ENCODE measurements at regions not wholly inside any gene's neighbourhood (a gene's known extent, or its start where the extent isn't known, plus 50 kb on each side); places are given as distances from the start of the nearest gene placed in this dataset.
"Not testable (repeated sequence)": the region's sequence is repeated elsewhere in the genome, so short reads cannot be mapped to it uniquely, and the experiment has no call there.

- H3K27ac ChIP-seq; H3K4me3 ChIP-seq; H3K36me3 ChIP-seq; DNase-seq; intact Hi-C loops (cut with DNase I; ENCODE audit: low total_unique reads); H3K4me1 ChIP-seq; H3K9me3 ChIP-seq: not testable (repeated sequence)
- peaks cover 0 to 15% of the 10 kb centered on the region in 2 donors for H3K27me3 ChIP-seq
These were observed 82.7 kb downstream of the TFRC start for GRCh38 chr3:195999176-195999575.

- H3K4me3 ChIP-seq; DNase-seq; H3K9me3 ChIP-seq; H3K4me1 ChIP-seq; H3K36me3 ChIP-seq; H3K27ac ChIP-seq; intact Hi-C loops (cut with DNase I; ENCODE audit: low total_unique reads): not testable (repeated sequence)
- H3K27me3 ChIP-seq: peaks cover 0 to 15% of the 10 kb centered on the region in 2 donors
These were observed 85.6 kb downstream of the TFRC start for GRCh38 chr3:195996314-195996713.

- H3K4me1 ChIP-seq; H3K27ac ChIP-seq; H3K36me3 ChIP-seq; H3K4me3 ChIP-seq; H3K9me3 ChIP-seq; intact Hi-C loops (cut with DNase I; ENCODE audit: low total_unique reads); H3K27me3 ChIP-seq: not testable (repeated sequence)
- peak in 1 of 2 donors; percentile 42 for DNase-seq
- peak; percentile 25 to 38 for TF ChIP-seq CTCF (IDR thresholded peaks at IDR 0.05)
These were observed 86.0 kb upstream of the TNK2 start for GRCh38 chr3:195994343-195994742.

GRCh38 chr3:195993671-195994070, 85.3 kb upstream of the TNK2 start:
- intact Hi-C loops (cut with DNase I; ENCODE audit: low total_unique reads); H3K36me3 ChIP-seq: not testable (repeated sequence)

GRCh38 chr3:195992956-195993595, 84.7 kb upstream of the TNK2 start:
- H3K9me3 ChIP-seq; H3K27me3 ChIP-seq; H3K4me3 ChIP-seq; DNase-seq; H3K4me1 ChIP-seq; H3K36me3 ChIP-seq; intact Hi-C loops (cut with DNase I; ENCODE audit: low total_unique reads); H3K27ac ChIP-seq: not testable (repeated sequence)

More at GRCh38 chr3:195993671-195994070, 85.3 kb upstream of the TNK2 start:
- H3K4me3 ChIP-seq, H3K9me3 ChIP-seq, DNase-seq, H3K27me3 ChIP-seq, H3K4me1 ChIP-seq, H3K27ac ChIP-seq: not testable (repeated sequence)

GRCh38 chr3:195991986-195992385, 83.6 kb upstream of the TNK2 start:
- H3K4me3 ChIP-seq; H3K36me3 ChIP-seq; DNase-seq; intact Hi-C loops (cut with DNase I; ENCODE audit: low total_unique reads); H3K27me3 ChIP-seq; H3K27ac ChIP-seq; H3K4me1 ChIP-seq; H3K9me3 ChIP-seq: not testable (repeated sequence)

GRCh38 chr3:195991243-195991642, 82.9 kb upstream of the TNK2 start:
- intact Hi-C loops (cut with DNase I; ENCODE audit: low total_unique reads); DNase-seq; H3K36me3 ChIP-seq; H3K27ac ChIP-seq; H3K9me3 ChIP-seq; H3K4me1 ChIP-seq; H3K27me3 ChIP-seq; H3K4me3 ChIP-seq: not testable (repeated sequence)

- H3K9me3 ChIP-seq; H3K4me1 ChIP-seq; H3K27me3 ChIP-seq; intact Hi-C loops (cut with DNase I; ENCODE audit: low total_unique reads); H3K36me3 ChIP-seq; DNase-seq: not testable (repeated sequence)
- Histone ChIP-seq H3K27ac (peak overlapping the region; percentile 85 to 95), H3K4me3 (peak overlapping the region; percentile 76 to 88)
These were observed 82.5 kb upstream of the TNK2 start for GRCh38 chr3:195990841-195991174.

GRCh38 chr3:195989921-195990840, 81.8 kb upstream of the TNK2 start:
- peak overlapping the region; percentile 85 to 95 for H3K27ac ChIP-seq
- intact Hi-C loops (cut with DNase I; ENCODE audit: low total_unique reads): not testable (repeated sequence)
- DNase-seq: peak; percentile 79 to 93

GRCh38 chr3:195989197-195989920, 81.0 kb upstream of the TNK2 start:
- H3K36me3 ChIP-seq; H3K4me1 ChIP-seq; intact Hi-C loops (cut with DNase I; ENCODE audit: low total_unique reads); H3K9me3 ChIP-seq; H3K27me3 ChIP-seq: not testable (repeated sequence)
- peak overlapping the region; percentile 76 to 88 for H3K4me3 ChIP-seq
- peak in 1 of 2 donors; percentile 82 for DNase-seq
- peak overlapping the region; percentile 85 to 95 for H3K27ac ChIP-seq

More at GRCh38 chr3:195989921-195990840, 81.8 kb upstream of the TNK2 start:
- H3K4me3 ChIP-seq: peak overlapping the region; percentile 76 to 88
- H3K27me3 ChIP-seq, H3K9me3 ChIP-seq, H3K4me1 ChIP-seq, H3K36me3 ChIP-seq: not testable (repeated sequence)

- H3K4me3 ChIP-seq; H3K27me3 ChIP-seq; H3K9me3 ChIP-seq; intact Hi-C loops (cut with DNase I; ENCODE audit: low total_unique reads); H3K4me1 ChIP-seq; H3K36me3 ChIP-seq; DNase-seq; H3K27ac ChIP-seq: not testable (repeated sequence)
These were observed 80.4 kb upstream of the TNK2 start for GRCh38 chr3:195988764-195989163.

- H3K9me3 ChIP-seq; intact Hi-C loops (cut with DNase I; ENCODE audit: low total_unique reads); H3K27ac ChIP-seq; DNase-seq; H3K4me3 ChIP-seq; H3K27me3 ChIP-seq; H3K4me1 ChIP-seq: not testable (repeated sequence)
- H3K36me3 ChIP-seq: peaks cover 0 to 21% (median 15%) of the 10 kb centered on the region in 3 donors
These were observed 78.7 kb upstream of the TNK2 start for GRCh38 chr3:195987001-195987400.

- intact Hi-C loops (cut with DNase I; ENCODE audit: low total_unique reads); H3K27me3 ChIP-seq; H3K4me3 ChIP-seq: not testable (repeated sequence)
These were observed 78.2 kb upstream of the TNK2 start for GRCh38 chr3:195986576-195986975.

More at GRCh38 chr3:195986576-195986975, 78.2 kb upstream of the TNK2 start:
- not testable (repeated sequence) for H3K9me3 ChIP-seq, H3K27ac ChIP-seq, H3K4me1 ChIP-seq, DNase-seq
- peaks cover 0 to 25% (median 17%) of the 10 kb centered on the region in 3 donors for H3K36me3 ChIP-seq
